HuH-7.5 (cell line): ENCODE measurements at regions not wholly inside any gene's neighbourhood (a gene's known extent, or its start where the extent isn't known, plus 50 kb on each side); places are given as distances from the start of the nearest gene placed in this dataset.
"Not testable (repeated sequence)": the region's sequence is repeated elsewhere in the genome, so short reads cannot be mapped to it uniquely, and the experiment has no call there.

Experiments
- DNase-seq: peaks from one replicate; pipeline ENCODE4 v3.0.0; 2011; ENCODE audit warnings: low spot score

DNA sequence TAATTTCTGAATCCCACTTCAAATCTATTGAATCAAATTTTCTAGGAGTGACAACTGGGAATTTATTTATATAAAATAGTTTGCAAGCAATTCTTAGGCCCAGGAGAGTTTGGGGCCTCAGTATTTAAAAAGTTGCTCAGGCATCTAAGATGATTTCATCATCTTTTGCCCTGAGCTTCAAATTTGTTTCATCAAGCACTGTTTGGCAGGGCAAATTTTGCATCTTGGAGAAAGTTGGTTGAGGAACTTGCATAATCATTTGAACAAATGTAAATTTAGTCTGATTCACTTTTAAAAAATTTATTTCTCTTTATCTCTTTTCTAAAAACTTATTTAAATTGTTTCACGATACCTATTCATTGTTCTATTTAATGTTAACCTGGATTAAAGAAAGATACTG, 702.8 kb downstream of the SI start:
- no peak for DNase-seq

DNA sequence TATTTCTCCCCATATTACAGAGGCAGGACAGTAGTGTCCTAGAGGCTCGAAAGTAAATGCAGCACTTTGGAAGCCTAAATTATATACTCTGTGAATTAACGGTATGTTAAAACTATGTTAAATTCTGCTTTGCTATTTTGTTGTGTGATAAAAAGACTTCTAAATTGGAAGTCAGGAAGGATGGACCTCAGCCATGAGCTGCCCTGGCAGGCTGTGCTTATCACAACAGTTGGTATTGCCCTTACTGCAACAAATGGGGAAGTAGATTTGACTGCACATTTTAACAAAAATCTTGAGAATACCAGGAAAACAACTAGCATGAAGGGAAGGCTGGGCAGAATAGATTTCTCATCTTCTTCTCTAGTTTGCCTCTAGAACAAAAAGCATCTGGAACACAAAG, 706.6 kb downstream of the SI start:
- DNase-seq, result no peak

- no peak for DNase-seq
Measured at GRCh38 chr3:164370970-164371369, 707.3 kb downstream of the SI start.

DNA sequence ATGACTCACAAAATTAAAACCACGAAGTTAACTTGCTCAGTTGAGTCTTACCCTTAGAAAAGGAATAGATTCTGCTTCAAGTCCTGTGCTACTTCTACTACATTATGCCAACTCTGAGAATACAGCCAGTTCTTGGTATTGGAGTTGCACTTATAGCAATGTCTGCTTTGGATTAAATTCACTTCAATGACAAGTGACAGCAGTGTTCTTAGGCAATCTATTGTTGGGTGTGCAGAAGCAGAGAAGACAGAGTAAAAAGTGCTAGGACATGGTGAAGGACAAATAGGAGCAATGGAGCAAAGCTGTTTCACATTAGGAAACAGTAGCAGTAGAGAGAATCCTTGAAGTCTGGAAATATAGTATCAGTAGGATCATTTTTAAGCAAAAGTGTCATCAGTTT, 713.1 kb downstream of the SI start:
- no peak for DNase-seq

- no peak for DNase-seq
Measured at GRCh38 chr3:164364111-164364510, 714.2 kb downstream of the SI start.

DNA sequence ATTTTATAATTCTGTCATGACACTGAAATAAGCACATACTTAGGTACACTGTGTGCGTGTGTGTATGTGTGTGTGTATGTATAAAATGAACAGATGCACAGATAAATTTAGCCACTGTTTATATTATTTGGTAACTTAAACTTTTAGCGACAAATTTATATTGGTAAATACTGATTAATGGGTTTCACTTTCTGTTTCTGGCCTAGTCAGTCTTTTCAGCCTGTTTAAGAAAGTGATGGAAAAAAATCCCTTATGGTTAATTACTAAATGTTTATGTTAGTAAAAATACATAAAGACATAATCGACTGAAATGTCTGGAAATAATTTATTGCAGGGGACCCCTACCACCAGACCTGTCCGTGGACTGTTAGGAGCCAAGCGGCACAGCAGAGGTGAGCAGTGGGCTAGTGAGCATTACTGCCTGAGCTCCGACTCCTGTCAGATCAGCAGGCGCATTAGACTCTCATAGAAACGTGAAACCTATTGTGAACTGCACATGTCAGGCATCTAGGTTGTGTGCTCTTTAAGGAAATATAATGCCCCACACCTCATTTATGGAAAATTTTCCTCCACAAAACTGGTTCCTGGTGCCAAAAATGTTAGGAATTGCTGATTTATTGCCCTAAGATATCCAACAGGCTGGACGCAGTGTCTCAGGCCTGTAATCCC, 717.4 kb downstream of the SI start:
- DNase-seq, result no peak

DNA sequence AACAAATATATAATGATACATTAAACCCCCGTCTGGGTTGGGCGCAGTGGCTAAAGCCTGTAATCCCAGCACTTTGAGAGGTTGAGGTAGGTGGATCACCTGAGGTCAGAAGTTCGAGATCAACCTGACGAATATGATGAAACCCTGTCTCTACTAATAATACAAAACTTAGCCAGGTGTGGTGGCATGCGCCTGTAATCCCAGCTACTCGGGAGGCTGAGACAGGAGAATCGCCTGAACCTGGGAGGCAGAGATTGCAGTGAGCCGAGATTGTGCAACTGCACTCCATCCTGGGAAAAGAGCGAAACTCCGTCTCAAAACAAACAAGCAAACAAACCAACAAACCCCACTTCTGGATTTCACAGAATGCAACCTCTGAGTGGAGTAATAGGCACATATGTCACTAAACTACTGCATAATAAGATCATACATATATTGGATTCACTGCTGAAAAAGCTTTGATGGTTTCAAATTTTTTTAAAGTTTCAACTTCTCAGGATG, 718.2 kb downstream of the SI start:
- no peak for DNase-seq

- DNase-seq, result no peak
Measured at GRCh38 chr3:164352991-164353390, 725.3 kb downstream of the SI start.

DNA sequence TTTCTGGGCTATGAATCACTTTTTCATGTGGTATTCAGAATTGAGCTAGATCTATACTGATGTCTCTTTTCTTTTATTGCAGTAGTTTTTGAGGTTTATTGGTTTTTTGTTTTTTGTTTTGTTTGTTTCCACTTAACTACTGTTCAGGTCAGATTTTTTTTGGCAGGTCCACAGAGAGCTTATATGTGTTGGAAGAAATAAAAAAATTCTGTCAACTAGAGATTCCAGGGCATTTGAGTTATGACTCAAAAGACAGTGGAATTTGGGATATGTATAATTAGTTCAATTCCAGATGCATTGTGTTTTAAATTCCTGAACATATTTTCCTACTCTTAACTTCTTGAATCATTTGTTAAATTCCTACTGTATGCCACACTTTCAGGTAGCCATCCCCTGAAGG, 727.2 kb downstream of the SI start:
- no peak for DNase-seq

DNA sequence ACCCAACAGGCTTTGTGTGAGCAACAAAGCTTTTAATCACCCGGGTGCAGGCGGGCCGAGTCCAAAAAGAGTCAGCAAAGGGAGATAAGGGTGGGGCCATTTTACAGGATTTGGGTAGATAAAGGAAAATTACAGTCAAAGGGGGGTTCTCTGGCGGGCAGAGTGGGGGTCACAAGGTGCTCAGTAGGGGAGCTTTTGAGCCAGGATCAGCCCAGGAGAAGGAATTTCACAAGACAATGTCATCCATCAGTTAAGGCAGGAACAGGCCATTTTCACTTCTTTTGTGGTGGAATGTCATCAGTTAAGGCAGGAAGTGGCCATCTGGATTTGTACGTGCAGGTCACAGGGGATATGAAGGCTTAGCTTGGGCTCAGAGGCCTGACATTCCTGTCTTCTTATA, 736.1 kb downstream of the SI start:
- not testable (repeated sequence) for DNase-seq

GRCh38 chr3:164341086-164341485, 737.2 kb downstream of the SI start:
- DNase-seq, result no peak

DNA sequence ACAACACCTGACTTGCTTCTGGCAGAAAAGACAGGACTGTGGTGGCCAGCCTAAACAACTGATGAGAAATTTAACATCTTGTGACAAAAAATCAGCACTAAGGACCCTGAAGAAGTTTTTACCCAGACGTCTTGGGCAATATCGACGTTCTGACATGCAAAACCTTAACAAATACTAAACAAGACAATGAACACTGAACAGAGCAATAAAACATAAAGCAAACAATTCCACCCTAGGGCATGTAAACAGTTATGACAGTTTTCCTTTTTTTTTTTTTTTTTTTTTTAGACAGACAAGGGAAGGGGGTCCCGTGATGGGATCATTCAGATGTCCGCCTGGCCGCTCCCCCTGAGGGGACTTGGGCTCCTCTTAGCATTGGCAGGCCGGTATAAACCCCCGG, 738.0 kb downstream of the SI start:
- DNase-seq, result no peak

DNA sequence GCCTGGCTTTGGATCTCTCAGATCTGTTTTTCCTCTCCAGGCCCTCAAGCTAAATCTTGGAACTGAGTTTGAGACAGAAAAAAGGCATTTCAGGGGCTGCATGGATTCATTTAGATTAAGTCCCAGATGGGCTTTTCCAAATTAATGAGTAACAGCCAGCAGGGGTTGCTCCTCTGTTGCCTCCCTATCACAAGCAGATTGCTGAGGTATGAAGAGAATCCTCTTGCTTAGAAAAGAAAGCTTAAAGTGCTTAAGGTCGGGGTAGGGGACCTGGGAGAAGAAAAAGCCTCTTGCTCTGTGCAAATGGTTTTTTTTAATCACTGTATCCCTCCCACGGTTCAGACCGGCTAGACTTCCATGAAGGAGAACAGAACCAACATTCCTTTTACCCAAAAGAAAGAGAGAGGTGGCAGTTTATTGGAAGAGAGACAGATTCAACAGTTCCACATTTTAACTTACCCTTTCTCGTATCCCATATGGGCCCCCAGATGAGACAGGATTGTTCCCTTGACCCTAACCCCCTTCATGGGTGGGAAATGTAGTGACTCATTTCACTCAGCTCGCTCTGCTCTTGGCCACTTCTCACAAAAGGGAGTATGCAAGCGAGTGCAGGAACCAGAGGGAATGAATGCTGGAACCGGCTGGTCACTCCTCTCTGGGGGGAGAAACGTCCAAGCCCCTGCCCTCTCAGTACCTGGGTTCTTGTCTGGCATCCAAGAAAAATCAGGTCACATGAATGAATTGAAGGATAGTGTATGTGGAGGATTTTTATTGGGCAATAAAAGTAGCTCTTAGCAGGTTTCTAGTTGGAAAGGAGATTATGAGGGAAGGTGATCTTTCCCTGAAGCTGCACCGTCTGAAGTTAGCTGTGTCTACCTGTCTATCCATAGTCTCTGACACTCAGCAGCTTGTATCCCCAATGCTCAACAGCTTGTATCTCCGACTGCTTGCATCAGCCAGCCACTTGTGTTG, 745.2 kb downstream of the SI start:
- no peak for DNase-seq

DNA sequence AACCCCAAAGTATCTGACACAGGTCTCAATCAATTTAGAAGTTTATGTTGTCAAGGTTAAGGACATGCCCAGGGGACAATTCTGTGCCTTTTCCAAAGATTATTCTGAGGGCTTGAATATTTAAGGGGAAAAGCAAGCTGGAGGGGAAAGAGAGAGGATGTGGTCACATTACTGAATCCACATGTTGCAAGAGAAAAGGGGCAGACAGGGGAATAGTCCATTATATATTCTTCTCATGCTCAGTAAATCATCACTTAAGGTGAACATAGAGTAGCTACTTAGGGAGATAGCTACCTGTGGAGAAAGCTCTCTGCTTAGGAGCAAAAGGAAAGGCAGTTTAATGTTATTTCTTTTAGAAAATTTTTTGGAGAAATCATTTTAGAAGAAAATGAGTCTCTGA, 751.6 kb downstream of the SI start:
- DNase-seq, result no peak

DNA sequence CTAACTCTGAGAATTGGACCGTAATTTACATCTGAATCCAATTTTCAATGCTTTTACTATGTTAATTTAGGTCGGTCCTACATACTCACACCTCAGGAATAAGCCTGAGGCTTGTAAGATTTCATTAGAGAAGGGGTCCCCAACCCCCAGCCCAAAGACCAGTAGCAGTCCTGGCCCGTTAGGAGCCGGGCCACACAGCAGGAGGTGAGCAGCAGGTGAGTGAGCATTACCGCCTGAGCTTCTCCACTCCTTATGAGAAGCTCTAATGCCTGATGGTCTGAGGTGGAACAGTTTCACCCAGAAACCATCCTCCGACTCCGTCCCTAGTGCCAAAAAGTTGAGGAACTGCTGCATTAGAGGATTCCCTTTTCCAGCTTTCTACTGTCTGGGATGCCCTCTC, 757.3 kb downstream of the SI start:
- DNase-seq, result no peak

DNA sequence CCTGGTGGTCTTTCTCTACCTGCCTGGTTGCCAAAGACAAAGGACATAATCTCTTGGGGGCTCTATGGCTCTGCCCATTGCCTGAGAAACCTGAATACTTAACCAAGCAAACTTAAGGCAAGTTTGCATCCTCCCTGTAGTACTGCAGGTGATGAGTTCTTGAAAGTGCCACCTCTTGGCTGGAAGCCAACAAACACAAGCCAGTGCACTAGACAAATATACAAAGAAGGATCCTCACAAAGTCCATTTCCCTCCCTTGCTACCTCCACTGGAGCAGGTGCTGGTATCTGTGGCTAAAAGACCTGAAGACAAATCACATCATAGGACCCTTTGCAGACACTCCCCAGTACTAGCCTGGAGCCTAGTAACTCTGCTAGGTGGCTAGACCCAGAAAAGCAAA, 772.3 kb downstream of the SI start:
- no peak for DNase-seq

DNA sequence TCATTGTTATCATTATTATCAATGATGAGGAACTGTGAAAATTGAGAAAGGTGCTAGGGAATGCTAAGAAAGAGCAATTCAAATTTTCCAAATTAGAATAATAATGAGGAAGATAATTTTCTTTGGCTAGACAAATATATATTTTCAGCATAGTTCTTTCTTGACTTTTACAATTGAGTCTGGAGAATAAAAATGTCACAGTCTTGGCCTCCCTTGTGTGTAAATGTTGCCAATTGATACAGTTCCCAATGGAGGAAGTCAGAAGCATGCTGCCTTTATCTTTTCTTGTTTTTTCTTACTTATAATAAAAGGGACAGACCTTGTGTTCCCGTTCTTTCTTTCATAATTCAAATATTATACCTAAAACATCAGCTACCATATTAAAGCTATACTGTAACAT, 774.4 kb downstream of the SI start:
- no peak for DNase-seq

DNA sequence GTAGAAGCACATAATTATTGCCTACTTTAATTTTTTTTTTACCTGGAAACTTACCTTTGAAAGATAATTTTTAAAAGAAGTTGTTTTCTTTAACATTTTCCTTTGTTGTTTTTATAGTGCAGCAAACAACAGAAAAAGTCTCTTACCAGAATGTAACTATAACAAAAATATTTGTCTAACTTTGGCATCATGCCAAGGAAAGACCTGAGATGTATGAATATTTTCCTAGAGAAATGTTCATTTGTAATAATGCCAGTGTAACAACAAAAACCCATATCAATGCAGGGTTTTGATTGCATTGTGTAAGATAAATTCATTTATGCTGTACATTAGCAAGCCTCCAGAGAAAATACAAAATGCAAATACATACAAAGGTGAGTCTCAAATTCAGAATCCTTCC, 775.7 kb downstream of the SI start:
- no peak for DNase-seq

- DNase-seq, result not testable (repeated sequence)
Measured at GRCh38 chr3:164291486-164291885, 786.8 kb downstream of the SI start.

DNA sequence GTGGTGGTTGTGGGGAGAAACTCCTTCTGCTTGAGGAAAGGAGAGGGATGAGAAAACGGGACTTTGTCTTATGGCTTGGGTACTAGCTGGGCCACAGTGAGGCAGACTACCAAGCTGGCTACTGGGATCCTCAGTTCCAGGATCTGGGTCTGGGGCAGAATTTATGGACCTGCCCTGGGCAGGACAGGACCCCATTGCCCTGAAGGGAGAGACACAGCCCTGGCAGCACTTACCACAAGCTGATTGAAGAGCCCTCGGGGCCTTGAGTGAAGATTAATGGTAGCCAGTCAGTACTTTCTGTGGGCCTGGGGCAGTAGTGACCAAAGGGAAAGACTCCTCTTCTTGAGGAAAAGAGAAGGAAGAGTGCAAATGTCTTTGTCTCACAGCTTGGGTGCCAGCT, 799.7 kb downstream of the SI start:
- DNase-seq, result no peak

- no peak for DNase-seq
Measured at GRCh38 chr3:164267053-164267452, 811.2 kb downstream of the SI start.

GRCh38 chr3:164250923-164251322, 827.4 kb downstream of the SI start:
- DNase-seq, result no peak

- no peak for DNase-seq
Measured at GRCh38 chr3:164236851-164237250, 841.4 kb downstream of the SI start.
